BLaER1 treated with 17β-estradiol and CSF1 and Interleukin-3, amounts not matched to agents 10 nM and 100 nM (cell line): ENCODE measurements at regions not wholly inside any gene's neighbourhood (a gene's known extent, or its start where the extent isn't known, plus 50 kb on each side); places are given as distances from the start of the nearest gene placed in this dataset.

Experiments
- H3K27ac ChIP-seq, 11 experiments: shearing (Covaris generic); formaldehyde crosslinking; 2 replicates each; pipeline ENCODE4 v1.8.1; 2022
- H3K27me3 ChIP-seq, 11 experiments: shearing (Covaris generic); formaldehyde crosslinking; 2 replicates each; pipeline ENCODE4 v1.8.1; 2022
- H3K36me3 ChIP-seq, 11 experiments: shearing (Covaris generic); formaldehyde crosslinking; 2 replicates each; pipeline ENCODE4 v1.8.1; 2022
- H3K4me1 ChIP-seq, 10 experiments: shearing (Covaris generic); formaldehyde crosslinking; 2 replicates each; pipeline ENCODE4 v1.8.1; 2022
- H3K4me2 ChIP-seq, 11 experiments: shearing (Covaris generic); formaldehyde crosslinking; 2 replicates each; pipeline ENCODE4 v1.8.1; 2022
- H3K4me3 ChIP-seq, 10 experiments: shearing (Covaris generic); formaldehyde crosslinking; 2 replicates each; pipeline ENCODE4 v1.8.1; 2022
- H3K9ac ChIP-seq, 11 experiments: shearing (Covaris generic); formaldehyde crosslinking; 2 replicates each; pipeline ENCODE4 v1.8.1; 2022
- H3K9me3 ChIP-seq, 11 experiments: shearing (Covaris generic); formaldehyde crosslinking; replicated peaks in 1 of 11; 2 replicates each; pipeline ENCODE4 v1.8.1; 2022
- H4K20me1 ChIP-seq, 11 experiments: shearing (Covaris generic); formaldehyde crosslinking; 2 replicates each; pipeline ENCODE4 v1.8.1; 2022
- Cebpa-rat ChIP-seq, 11 experiments: shearing (Covaris generic); IDR thresholded peaks; 2 replicates each; pipeline ENCODE4 v1.8.1; 2022

- Histone ChIP-seq H3K4me3 (no peak overlapping the region), H3K4me1 (no peaks in the 10 kb centered on the region), H3K36me3 (no peaks in the 10 kb centered on the region), H3K9me3 (no peaks in the 10 kb centered on the region), H3K27me3 (no peaks in the 10 kb centered on the region), H3K9ac (no peak overlapping the region), H3K4me2 (no peak overlapping the region), H3K27ac (no peak overlapping the region), H4K20me1 (no peaks in the 10 kb centered on the region)
- no peak for TF ChIP-seq Cebpa-rat (IDR thresholded peaks at IDR 0.05)
Observed at GRCh38 chr4:34094114-34094513, 2150.2 kb downstream of the ARAP2 start.

DNA sequence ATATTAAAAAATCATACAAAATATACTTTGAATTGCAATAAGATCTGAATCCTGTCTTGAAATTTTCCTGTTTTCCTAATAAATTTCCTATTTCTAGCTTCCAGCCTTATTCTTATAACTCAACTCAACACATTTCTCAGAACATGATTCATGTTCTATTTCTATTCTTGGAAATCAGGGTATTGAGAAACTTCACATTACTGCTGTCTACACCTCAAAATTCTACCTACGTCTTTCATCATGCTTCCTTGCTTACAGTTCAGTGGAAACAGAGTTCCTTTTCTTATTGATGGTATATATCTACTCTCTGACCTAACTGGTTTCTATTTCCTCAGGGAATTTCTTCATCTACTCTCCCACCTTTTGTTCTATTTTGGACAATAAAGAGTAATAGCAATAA lies 2139.0 kb downstream of the ARAP2 start:
- TF ChIP-seq Cebpa-rat (IDR thresholded peaks at IDR 0.05), result no peak
- Histone ChIP-seq H4K20me1 (no peaks in the 10 kb centered on the region), H3K4me3 (no peak overlapping the region), H3K36me3 (no peaks in the 10 kb centered on the region), H3K4me1 (no peaks in the 10 kb centered on the region), H3K9ac (no peak overlapping the region), H3K4me2 (no peak overlapping the region), H3K27ac (no peak overlapping the region), H3K9me3 (no peaks in the 10 kb centered on the region), H3K27me3 (no peaks in the 10 kb centered on the region)

- Histone ChIP-seq H3K4me2 (no peak overlapping the region), H3K4me3 (no peak overlapping the region), H3K27me3 (no peaks in the 10 kb centered on the region), H3K36me3 (no peaks in the 10 kb centered on the region), H3K27ac (no peak overlapping the region), H4K20me1 (no peaks in the 10 kb centered on the region), H3K4me1 (no peaks in the 10 kb centered on the region), H3K9ac (no peak overlapping the region), H3K9me3 (no peaks in the 10 kb centered on the region)
- TF ChIP-seq Cebpa-rat (IDR thresholded peaks at IDR 0.05), result no peak
Observed at GRCh38 chr4:34108391-34108790, 2135.9 kb downstream of the ARAP2 start.

- H3K9me3 ChIP-seq, result no peaks in the 10 kb centered on the region
- no peaks in the 10 kb centered on the region for H3K27me3 ChIP-seq
- H3K4me2 ChIP-seq, result no peak overlapping the region
- no peak overlapping the region for H3K9ac ChIP-seq
- no peaks in the 10 kb centered on the region for H3K4me1 ChIP-seq
- H4K20me1 ChIP-seq, result no peaks in the 10 kb centered on the region
- H3K4me3 ChIP-seq, result no peak overlapping the region
- H3K36me3 ChIP-seq, result no peaks in the 10 kb centered on the region
- no peak for TF ChIP-seq Cebpa-rat (IDR thresholded peaks at IDR 0.05)
- no peak overlapping the region for H3K27ac ChIP-seq
Observed at GRCh38 chr4:34112573-34112972, 2131.7 kb downstream of the ARAP2 start.

DNA sequence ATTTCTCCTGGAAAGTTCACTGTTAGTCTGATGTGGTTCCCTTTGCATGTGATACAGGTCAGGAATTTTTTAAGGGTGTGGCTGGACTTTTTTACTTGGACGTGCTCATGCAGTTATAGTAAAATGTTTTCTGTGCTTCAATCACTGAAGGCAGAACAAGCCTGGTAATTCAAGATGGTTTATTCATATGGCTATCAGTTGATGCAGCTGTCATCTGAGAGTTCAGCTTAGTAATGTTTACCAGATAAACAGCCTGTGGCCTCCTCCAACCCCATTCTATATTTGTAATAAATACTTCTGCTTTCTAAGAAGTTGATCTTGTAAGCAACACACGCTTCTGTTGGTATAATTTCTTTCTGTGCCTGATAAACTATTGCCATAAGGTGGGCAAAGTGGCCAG lies 2105.9 kb downstream of the ARAP2 start:
- H3K9me3 ChIP-seq, result no peaks in the 10 kb centered on the region
- no peak overlapping the region for H3K27ac ChIP-seq
- peaks cover 0 to 9% (median 0%) of the 10 kb centered on the region in 10 experiments; a peak in 1 of 20 replicates for H3K4me1 ChIP-seq
- no peak overlapping the region for H3K4me3 ChIP-seq
- no peaks in the 10 kb centered on the region for H3K27me3 ChIP-seq
- H3K36me3 ChIP-seq, result no peaks in the 10 kb centered on the region
- TF ChIP-seq Cebpa-rat (IDR thresholded peaks at IDR 0.05), result no peak
- peak overlapping the region in 2 of 11 experiments; percentile 4 to 19; a peak in 2 of 22 replicates for H3K4me2 ChIP-seq
- no peaks in the 10 kb centered on the region for H4K20me1 ChIP-seq
- no peak overlapping the region for H3K9ac ChIP-seq

DNA sequence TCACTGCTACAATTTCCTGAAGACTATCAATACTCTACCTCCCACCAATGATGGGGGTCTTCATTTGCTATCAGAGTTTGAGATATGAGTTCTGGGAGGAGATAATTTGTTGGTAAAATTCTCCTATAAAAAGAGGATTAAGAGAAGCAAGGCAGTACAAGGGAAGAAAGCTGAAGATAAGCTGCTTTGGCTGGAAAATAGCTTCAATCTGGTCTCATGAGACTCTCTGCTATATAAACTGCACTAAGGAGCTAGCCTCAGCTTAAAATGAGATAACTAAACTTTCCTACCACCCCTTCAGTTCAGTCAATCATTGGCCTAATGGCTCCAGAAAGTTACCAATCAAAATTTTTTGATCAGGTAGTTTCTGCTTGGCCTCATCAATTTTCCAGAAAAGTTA lies 2105.0 kb downstream of the ARAP2 start:
- Histone ChIP-seq H3K9ac (no peak overlapping the region), H3K4me1 (peaks cover 0 to 9% (median 0%) of the 10 kb centered on the region in 10 experiments; a peak in 1 of 20 replicates), H3K4me3 (no peak overlapping the region), H3K27me3 (no peaks in the 10 kb centered on the region), H3K36me3 (no peaks in the 10 kb centered on the region), H3K4me2 (no peak overlapping the region), H3K27ac (no peak overlapping the region), H4K20me1 (no peaks in the 10 kb centered on the region), H3K9me3 (no peaks in the 10 kb centered on the region)
- TF ChIP-seq Cebpa-rat (IDR thresholded peaks at IDR 0.05), result no peak

GRCh38 chr4:34148322-34148908 lies 2095.9 kb downstream of the ARAP2 start:
- no peaks in the 10 kb centered on the region for H3K36me3 ChIP-seq
- no peak for TF ChIP-seq Cebpa-rat (IDR thresholded peaks at IDR 0.05)
- H4K20me1 ChIP-seq, result no peaks in the 10 kb centered on the region
- H3K9ac ChIP-seq, result no peak overlapping the region
- H3K27ac ChIP-seq, result no peak overlapping the region
- no peaks in the 10 kb centered on the region for H3K9me3 ChIP-seq
- no peak overlapping the region for H3K4me2 ChIP-seq
- no peaks in the 10 kb centered on the region for H3K27me3 ChIP-seq
- H3K4me1 ChIP-seq, result 0 out of 20 replicates have a peak, but pooled peaks cover 0 to 4% (median 0%) of the 10 kb centered on the region in 10 experiments
- no peak overlapping the region for H3K4me3 ChIP-seq

DNA sequence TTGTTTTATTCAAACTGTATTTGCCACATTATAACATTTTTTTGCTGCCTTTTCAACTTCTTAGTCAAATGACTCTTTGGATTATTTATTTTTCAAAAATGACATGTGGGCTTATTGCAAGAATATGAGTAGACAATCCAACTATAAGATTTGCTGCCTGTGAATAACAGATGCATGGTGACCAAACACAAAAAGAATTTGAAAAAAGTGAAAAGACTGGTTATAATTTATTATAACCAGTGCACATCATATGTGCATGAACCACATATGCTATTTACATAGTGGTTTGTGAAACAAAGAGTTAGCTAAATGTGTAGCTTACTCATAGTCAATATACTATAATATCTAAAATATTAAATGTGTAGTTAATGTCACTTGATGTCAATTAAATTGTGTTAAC lies 2086.8 kb downstream of the ARAP2 start:
- no peak overlapping the region for H3K4me3 ChIP-seq
- H4K20me1 ChIP-seq, result no peaks in the 10 kb centered on the region
- H3K27ac ChIP-seq, result no peak overlapping the region
- no peaks in the 10 kb centered on the region for H3K27me3 ChIP-seq
- no peaks in the 10 kb centered on the region for H3K9me3 ChIP-seq
- no peak overlapping the region for H3K4me2 ChIP-seq
- H3K36me3 ChIP-seq, result no peaks in the 10 kb centered on the region
- no peaks in the 10 kb centered on the region for H3K4me1 ChIP-seq
- H3K9ac ChIP-seq, result no peak overlapping the region
- no peak for TF ChIP-seq Cebpa-rat (IDR thresholded peaks at IDR 0.05)

DNA sequence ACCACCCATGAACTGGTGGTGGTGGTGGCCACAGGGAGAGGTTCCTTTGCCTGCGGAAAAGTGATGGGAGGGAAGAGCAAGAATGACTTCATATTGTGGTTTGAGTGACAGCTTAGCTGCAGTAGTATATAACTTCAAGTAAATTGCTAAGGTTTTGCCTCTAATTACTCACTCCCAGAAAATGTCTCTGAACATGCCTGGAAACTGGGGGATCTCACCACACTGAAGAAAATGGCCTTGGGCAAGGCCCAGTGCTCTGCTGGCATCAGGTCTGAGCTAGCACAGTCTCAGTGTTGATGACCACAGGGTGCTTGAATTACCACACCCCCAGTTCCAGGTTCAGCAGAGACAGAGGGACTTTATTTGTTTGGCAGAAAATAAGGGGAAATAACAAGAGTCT lies 2085.4 kb downstream of the ARAP2 start:
- Histone ChIP-seq H3K27me3 (no peaks in the 10 kb centered on the region), H4K20me1 (no peaks in the 10 kb centered on the region), H3K9ac (no peak overlapping the region), H3K4me1 (no peaks in the 10 kb centered on the region), H3K36me3 (no peaks in the 10 kb centered on the region), H3K27ac (no peak overlapping the region), H3K4me3 (no peak overlapping the region), H3K4me2 (no peak overlapping the region), H3K9me3 (no peaks in the 10 kb centered on the region)
- no peak for TF ChIP-seq Cebpa-rat (IDR thresholded peaks at IDR 0.05)

DNA sequence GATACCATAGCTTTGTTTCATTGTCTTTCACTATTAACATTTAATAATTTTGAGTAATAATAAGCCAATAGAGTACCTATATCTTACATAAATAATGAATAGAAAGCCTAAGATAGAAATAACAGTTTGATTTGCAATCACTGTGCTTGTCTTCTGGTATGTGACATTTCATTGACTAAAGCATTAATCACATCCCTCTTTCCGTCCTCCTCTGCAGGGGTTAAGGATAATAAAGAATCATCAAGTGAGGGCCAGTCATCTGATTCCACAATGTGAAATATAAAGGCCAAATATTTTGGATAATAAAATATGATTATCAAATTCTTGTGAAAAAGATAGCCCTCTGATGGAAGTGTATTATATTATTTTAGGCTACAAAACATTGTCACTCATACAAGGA lies 2073.4 kb downstream of the ARAP2 start:
- Histone ChIP-seq H3K36me3 (no peaks in the 10 kb centered on the region), H3K4me2 (no peak overlapping the region), H3K27me3 (no peaks in the 10 kb centered on the region), H3K9ac (no peak overlapping the region), H3K27ac (no peak overlapping the region), H3K9me3 (no peaks in the 10 kb centered on the region), H3K4me3 (no peak overlapping the region), H4K20me1 (no peaks in the 10 kb centered on the region), H3K4me1 (no peaks in the 10 kb centered on the region)
- TF ChIP-seq Cebpa-rat (IDR thresholded peaks at IDR 0.05), result no peak
